Muscle of back (tissue), 3 donors: ENCODE measurements at regions not wholly inside any gene's neighbourhood (a gene's known extent, or its start where the extent isn't known, plus 50 kb on each side); places are given as distances from the start of the nearest gene placed in this dataset.

ENCODE experiments used
- DNase-seq, 3 donors: peaks; one replicate each; pipeline versions ENCODE4 v3.0.0 to v3.0.0-alpha.2; 2013

DNA sequence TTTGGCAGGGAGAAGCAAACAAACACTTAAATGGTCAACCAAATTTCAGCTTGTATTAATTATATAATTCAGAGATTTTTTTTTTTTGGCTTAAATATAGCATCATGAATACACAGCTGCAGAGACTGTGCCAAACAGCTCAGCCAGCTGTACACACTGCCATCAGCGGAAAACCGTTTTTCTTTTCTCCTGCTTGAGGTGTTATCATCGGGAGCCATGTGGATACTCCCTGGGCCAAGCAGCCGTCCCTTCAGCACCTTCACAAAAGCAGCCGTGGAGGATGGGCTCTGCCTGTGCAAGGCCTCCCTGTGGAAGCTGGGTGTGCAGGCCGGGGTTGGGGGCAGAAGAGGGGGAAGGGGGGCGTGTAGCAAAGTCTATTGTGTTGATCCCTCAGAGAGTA, 85.0 kb downstream of the NUF2 start:
- no peak for DNase-seq

- no peak for DNase-seq
These were observed 86.5 kb downstream of the NUF2 start for GRCh38 chr1:163408262-163408661.

- peak; percentile 35 to 57 (median 38) for DNase-seq
These were observed 88.6 kb downstream of the NUF2 start for GRCh38 chr1:163410073-163410999.

- DNase-seq: no peak
These were observed 90.5 kb downstream of the NUF2 start for GRCh38 chr1:163412221-163412620.

DNA sequence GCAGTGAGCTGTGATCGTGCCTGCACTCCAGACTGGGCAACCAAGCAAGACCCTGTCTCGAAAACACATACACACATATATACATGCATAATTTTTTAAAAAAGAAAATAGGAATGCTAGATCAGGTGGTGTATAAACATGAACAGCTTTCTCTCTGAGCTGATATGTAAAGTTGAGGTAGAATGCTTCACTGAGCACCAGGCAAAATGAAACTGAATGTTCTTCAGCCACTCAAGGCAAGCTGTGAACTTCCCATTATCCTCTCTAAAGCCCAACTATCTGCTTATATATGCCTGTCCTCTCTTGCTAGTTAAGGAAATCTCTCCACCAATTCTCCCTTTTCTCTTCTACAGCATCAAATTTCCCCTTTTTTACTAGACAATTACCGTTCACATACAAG, 93.0 kb downstream of the NUF2 start:
- no peak for DNase-seq

DNA sequence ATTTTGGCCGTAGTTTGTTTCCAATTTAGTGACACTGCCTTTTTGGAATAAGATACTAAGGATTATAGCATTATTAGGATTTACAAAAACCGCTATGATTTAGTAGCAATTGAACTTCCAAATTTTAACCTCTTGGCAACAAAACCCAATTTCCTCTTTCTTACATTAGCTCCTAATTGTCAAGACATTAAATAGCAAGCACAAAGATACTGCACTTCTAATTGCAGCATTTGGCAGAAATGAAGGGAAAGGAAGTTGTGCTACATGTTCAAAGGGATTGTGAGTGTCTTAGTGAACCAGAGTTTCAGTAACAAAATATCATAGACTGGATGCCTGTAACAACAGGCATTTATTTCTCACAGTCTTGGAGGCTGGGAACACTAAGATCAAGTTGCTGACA, 99.9 kb downstream of the NUF2 start:
- DNase-seq: no peak

GRCh38 chr1:163422738-163423404, 101.1 kb downstream of the NUF2 start:
- no peak for DNase-seq

GRCh38 chr1:163426505-163427251, 104.9 kb downstream of the NUF2 start:
- no peak for DNase-seq

DNA sequence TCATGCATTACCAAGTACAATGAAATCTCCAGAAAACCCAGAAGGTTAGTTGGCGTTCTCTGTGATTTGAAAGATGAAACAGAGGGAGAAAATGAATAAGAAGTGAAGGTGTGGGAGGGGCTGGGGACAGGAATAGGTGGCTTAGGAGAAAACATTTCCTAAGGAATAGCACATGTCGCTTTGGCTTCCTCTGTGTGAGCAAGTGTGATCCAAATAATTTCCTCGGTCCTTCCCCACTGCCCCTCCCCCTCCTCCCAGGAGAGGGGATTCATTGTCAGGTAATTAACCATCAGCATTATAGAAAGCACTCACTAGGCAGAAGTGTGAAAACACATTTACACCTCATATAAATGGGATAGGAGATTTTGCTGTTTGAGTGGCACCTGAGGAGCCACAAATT, 105.5 kb downstream of the NUF2 start:
- no peak for DNase-seq

GRCh38 chr1:163436140-163436812, 114.5 kb downstream of the NUF2 start:
- DNase-seq: peak in 1 of 3 donors; percentile 11

- no peak for DNase-seq
These were observed 117.7 kb downstream of the NUF2 start for GRCh38 chr1:163439471-163439870.

DNA sequence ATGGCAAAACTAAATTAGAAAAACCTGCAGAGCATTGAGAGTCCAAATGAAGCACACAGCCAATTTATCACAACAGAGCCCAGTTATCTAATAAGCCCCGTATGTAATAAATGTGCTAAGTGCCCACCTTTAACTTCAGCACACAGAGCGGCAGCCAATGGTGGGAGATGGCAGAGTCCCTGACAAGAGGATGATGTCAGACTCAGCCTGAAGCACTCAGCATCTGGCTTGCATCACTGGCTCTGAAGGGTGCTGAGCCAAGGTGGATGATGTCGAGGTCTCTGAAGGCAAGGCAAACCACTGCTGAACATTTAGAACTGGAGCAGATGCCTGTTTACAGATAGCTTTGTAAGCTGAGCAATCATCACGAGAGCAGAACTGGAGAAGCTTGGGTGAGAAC, 118.3 kb downstream of the NUF2 start:
- DNase-seq: peak in 2 of 3 donors; percentile 4

- DNase-seq: no peak
These were observed 120.6 kb downstream of the NUF2 start for GRCh38 chr1:163442231-163442879.

DNA sequence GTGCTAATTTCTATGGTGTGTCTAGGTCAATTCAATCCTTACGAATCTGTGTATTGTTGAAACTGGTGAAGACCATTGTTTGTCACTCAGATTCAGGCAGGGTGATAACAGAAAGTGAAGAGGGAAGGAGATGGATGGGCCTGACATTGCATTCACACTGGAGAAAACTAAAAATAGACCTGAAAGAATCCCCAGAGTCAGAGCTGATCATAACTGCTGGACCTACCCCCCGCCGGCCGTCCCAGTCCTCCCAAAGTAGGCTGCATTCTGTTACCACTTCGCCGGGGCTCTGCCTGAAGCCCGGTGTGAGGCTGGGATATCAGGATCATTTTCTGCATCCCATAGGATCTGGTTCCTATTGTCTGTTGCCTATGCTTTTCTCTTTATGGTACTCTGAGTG, 121.1 kb downstream of the NUF2 start:
- DNase-seq: no peak

GRCh38 chr1:163443863-163444262, 122.1 kb downstream of the NUF2 start:
- no peak for DNase-seq

DNA sequence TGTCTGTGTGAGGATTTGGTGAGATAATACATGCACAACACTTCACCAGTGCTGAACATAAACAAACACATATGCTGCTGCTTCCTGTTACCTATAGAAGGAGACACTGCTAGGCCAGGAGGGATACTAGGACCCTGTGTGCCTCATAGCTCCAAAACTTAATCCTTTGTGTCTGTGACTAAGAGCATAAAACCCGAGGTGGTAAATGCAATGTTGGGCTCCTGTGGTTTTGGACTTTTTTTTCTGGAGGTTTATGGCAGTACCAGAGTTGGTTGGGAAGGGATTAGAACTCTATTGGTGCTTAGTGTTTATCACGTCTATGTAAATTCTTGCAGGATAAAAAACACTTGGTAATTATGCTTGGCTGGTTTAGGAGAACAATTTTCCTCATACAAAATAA, 122.9 kb downstream of the NUF2 start:
- DNase-seq: no peak

DNA sequence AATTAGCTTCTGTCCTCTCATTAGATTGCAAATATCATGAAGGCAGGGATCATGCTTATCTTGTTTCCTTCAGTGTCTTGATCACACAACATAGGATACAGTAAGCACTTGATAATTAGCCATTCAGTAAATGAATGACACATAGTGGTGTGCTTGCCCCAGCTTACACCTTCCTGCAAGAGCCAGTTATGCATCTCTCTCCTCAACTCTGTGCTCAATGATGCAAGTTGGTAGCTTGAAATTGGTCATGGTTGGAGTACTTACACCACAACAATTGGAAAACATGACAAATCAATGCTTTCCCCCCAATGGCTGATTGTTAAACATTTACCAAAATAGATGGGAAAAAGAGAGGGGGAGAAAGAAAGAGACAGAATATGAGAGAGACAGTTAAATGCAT, 129.2 kb downstream of the NUF2 start:
- DNase-seq: no peak

GRCh38 chr1:163459539-163459938, 137.8 kb downstream of the NUF2 start:
- DNase-seq: no peak

- DNase-seq: no peak
These were observed 145.5 kb downstream of the NUF2 start for GRCh38 chr1:163467289-163467688.

GRCh38 chr1:163471779-163472650, 150.3 kb downstream of the NUF2 start:
- peak in 1 of 3 donors; percentile 15 for DNase-seq
